Fibroblast of lung (primary cell): ENCODE measurements at regions not wholly inside any gene's neighbourhood (a gene's known extent, or its start where the extent isn't known, plus 50 kb on each side); places are given as distances from the start of the nearest gene placed in this dataset.

ENCODE experiments used
- CTCF ChIP-seq, 2 donors: IDR thresholded peaks in 1 of 2; conservative IDR thresholded peaks in 1 of 2; 1 replicate in 1 of 2; 2 replicates in 1 of 2; pipeline ENCODE4 v1.5.1; 2011 to 2012; ENCODE audit warnings: low read length in 2 of 2, control low read depth in 1 of 2, inconsistent platforms in 1 of 2, low read depth in 1 of 2, mild to moderate bottlenecking in 1 of 2
- EZH2 ChIP-seq: IDR thresholded peaks from 2 replicates; pipeline ENCODE4 v1.5.1; 2012; ENCODE audit warnings: low read length, control low read depth, mild to moderate bottlenecking; ENCODE audit errors: missing control alignments

DNA sequence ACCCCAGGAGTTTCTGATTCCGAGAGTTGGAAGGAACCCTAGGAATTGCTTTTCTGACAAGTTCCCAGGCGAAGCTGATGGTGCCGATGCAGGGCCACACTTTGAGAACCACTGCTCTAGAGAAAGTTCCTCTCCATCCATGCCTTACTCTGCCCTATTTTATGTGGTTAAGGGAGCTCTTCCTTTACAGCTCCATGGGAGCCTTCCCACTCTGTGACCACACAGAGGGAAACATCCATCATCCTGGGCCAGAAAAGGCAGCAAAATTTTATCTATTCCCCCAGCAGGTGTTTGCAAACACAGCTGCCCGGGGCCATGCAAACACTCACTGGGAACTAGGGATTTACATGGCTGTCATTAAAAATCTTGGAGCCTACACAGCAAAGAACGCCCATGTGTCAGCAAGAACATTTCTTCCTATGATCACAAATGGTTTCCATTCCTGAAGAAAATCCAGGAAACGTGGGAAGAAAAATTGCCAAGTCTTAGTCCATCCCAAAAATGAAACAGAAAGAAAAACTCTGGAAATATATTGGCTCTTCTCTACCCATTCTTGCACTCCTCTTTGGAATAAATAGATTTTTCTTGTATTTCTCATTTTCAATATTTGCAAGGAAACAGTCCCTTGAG lies 252.7 kb downstream of the PMP22 start:
- no peak for TF ChIP-seq EZH2
- no peak for TF ChIP-seq CTCF (conservative IDR thresholded peaks at IDR 0.05 in 1 of 2, IDR thresholded peaks at IDR 0.05 in 1 of 2; ENCODE audit: low read depth in 1 of 2, low read length in 2 of 2)
